ENCODE measurements at regions not wholly inside any gene's neighbourhood (a gene's known extent, or its start where the extent isn't known, plus 50 kb on each side); places are given as distances from the start of the nearest gene placed in this dataset.

DNA sequence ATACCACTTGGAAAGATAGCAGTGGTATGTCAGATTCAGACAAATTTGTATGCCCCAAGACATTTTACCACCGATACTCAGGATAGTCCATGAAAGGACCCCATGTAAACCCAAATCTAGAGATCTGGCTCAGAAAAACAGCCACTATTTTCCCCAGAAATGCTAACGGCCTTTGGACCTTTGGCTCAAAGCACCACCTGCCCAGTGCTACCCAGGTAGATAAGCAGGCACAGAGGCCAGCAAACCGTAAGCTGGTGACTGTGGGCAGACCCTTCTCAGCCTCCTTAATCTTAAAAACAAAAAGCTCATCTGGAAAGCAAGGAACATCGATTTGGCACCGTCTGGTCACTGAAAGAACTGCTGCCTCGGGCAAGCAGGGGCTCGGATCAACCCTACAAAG lies 61.4 kb upstream of the GREB1L start (continued):
- TF ChIP-seq, protein P1, sequence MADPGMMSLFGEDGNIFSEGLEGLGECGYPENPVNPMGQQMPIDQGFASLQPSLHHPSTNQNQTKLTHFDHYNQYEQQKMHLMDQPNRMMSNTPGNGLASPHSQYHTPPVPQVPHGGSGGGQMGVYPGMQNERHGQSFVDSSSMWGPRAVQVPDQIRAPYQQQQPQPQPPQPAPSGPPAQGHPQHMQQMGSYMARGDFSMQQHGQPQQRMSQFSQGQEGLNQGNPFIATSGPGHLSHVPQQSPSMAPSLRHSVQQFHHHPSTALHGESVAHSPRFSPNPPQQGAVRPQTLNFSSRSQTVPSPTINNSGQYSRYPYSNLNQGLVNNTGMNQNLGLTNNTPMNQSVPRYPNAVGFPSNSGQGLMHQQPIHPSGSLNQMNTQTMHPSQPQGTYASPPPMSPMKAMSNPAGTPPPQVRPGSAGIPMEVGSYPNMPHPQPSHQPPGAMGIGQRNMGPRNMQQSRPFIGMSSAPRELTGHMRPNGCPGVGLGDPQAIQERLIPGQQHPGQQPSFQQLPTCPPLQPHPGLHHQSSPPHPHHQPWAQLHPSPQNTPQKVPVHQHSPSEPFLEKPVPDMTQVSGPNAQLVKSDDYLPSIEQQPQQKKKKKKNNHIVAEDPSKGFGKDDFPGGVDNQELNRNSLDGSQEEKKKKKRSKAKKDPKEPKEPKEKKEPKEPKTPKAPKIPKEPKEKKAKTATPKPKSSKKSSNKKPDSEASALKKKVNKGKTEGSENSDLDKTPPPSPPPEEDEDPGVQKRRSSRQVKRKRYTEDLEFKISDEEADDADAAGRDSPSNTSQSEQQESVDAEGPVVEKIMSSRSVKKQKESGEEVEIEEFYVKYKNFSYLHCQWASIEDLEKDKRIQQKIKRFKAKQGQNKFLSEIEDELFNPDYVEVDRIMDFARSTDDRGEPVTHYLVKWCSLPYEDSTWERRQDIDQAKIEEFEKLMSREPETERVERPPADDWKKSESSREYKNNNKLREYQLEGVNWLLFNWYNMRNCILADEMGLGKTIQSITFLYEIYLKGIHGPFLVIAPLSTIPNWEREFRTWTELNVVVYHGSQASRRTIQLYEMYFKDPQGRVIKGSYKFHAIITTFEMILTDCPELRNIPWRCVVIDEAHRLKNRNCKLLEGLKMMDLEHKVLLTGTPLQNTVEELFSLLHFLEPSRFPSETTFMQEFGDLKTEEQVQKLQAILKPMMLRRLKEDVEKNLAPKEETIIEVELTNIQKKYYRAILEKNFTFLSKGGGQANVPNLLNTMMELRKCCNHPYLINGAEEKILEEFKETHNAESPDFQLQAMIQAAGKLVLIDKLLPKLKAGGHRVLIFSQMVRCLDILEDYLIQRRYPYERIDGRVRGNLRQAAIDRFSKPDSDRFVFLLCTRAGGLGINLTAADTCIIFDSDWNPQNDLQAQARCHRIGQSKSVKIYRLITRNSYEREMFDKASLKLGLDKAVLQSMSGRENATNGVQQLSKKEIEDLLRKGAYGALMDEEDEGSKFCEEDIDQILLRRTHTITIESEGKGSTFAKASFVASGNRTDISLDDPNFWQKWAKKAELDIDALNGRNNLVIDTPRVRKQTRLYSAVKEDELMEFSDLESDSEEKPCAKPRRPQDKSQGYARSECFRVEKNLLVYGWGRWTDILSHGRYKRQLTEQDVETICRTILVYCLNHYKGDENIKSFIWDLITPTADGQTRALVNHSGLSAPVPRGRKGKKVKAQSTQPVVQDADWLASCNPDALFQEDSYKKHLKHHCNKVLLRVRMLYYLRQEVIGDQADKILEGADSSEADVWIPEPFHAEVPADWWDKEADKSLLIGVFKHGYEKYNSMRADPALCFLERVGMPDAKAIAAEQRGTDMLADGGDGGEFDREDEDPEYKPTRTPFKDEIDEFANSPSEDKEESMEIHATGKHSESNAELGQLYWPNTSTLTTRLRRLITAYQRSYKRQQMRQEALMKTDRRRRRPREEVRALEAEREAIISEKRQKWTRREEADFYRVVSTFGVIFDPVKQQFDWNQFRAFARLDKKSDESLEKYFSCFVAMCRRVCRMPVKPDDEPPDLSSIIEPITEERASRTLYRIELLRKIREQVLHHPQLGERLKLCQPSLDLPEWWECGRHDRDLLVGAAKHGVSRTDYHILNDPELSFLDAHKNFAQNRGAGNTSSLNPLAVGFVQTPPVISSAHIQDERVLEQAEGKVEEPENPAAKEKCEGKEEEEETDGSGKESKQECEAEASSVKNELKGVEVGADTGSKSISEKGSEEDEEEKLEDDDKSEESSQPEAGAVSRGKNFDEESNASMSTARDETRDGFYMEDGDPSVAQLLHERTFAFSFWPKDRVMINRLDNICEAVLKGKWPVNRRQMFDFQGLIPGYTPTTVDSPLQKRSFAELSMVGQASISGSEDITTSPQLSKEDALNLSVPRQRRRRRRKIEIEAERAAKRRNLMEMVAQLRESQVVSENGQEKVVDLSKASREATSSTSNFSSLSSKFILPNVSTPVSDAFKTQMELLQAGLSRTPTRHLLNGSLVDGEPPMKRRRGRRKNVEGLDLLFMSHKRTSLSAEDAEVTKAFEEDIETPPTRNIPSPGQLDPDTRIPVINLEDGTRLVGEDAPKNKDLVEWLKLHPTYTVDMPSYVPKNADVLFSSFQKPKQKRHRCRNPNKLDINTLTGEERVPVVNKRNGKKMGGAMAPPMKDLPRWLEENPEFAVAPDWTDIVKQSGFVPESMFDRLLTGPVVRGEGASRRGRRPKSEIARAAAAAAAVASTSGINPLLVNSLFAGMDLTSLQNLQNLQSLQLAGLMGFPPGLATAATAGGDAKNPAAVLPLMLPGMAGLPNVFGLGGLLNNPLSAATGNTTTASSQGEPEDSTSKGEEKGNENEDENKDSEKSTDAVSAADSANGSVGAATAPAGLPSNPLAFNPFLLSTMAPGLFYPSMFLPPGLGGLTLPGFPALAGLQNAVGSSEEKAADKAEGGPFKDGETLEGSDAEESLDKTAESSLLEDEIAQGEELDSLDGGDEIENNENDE (IDR thresholded peaks at IDR 0.05; ENCODE audit: insufficient replicate concordance, low read length): no peak
- TF ChIP-seq CBX8 (IDR thresholded peaks at IDR 0.05; ENCODE audit: borderline replicate concordance, low read depth, low read length) (no peak), CTBP2 (IDR thresholded peaks at IDR 0.05; ENCODE audit: borderline replicate concordance, insufficient read depth, insufficient read length, low read length) (no peak), CREB1 (IDR thresholded peaks at IDR 0.05) (no peak), RAD21 (IDR thresholded peaks at IDR 0.05 in 1 of 2, conservative IDR thresholded peaks at IDR 0.05 in 1 of 2; ENCODE audit: low read depth in 2 of 2, low read length in 2 of 2) (no peak), SAP30 (IDR thresholded peaks at IDR 0.05; ENCODE audit: insufficient read depth, insufficient replicate concordance, low read length) (no peak), EZH2 (IDR thresholded peaks at IDR 0.05; ENCODE audit: low read depth, low read length, severe bottlenecking) (no peak)
- TF ChIP-seq, protein P2, sequence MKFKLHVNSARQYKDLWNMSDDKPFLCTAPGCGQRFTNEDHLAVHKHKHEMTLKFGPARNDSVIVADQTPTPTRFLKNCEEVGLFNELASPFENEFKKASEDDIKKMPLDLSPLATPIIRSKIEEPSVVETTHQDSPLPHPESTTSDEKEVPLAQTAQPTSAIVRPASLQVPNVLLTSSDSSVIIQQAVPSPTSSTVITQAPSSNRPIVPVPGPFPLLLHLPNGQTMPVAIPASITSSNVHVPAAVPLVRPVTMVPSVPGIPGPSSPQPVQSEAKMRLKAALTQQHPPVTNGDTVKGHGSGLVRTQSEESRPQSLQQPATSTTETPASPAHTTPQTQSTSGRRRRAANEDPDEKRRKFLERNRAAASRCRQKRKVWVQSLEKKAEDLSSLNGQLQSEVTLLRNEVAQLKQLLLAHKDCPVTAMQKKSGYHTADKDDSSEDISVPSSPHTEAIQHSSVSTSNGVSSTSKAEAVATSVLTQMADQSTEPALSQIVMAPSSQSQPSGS (IDR thresholded peaks at IDR 0.05; ENCODE audit: low read length): no peak

Measured in H1 (cell line).